PC-3 (cell line): ENCODE measurements at regions not wholly inside any gene's neighbourhood (a gene's known extent, or its start where the extent isn't known, plus 50 kb on each side); places are given as distances from the start of the nearest gene placed in this dataset.

Experiments used
- EZH2phosphoT487 ChIP-seq: fragments of 300-600 bp; sonication (generic); IDR thresholded peaks from 2 replicates; pipeline ENCODE4 v1.6.1; 2018; ENCODE audit warnings: mild to moderate bottlenecking, antibody characterized with exemption, low read length, borderline replicate concordance
- TF ChIP-seq, protein P1 (sequence below): fragments of 300-600 bp; sonication (generic); conservative IDR thresholded peaks from 2 replicates; pipeline ENCODE4 v1.5.1; 2017; ENCODE audit warnings: antibody characterized with exemption, low read depth, mild to moderate bottlenecking, low read length

DNA sequence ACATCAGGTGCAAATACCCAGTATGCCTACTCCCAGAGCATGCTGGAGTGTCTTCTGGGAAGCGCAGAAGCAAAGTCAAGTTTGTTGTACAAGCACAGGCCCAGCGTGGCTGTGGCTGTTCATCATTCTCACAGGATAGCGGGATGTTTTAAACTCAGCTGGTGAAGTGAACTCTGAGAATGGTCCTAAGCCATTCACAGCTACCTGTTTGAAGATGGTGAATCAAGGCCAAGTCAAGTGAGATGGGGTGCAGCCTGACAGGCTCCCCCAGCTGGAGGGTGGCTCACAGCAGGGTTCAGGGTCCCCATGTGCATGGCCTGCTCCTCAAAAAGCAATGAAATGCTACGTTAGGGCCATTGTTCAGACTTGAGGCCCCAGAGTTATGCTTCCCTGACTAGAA, 304.7 kb upstream of the FOXQ1 start:
- TF ChIP-seq EZH2phosphoT487, result no peak
- TF ChIP-seq, protein P1, sequence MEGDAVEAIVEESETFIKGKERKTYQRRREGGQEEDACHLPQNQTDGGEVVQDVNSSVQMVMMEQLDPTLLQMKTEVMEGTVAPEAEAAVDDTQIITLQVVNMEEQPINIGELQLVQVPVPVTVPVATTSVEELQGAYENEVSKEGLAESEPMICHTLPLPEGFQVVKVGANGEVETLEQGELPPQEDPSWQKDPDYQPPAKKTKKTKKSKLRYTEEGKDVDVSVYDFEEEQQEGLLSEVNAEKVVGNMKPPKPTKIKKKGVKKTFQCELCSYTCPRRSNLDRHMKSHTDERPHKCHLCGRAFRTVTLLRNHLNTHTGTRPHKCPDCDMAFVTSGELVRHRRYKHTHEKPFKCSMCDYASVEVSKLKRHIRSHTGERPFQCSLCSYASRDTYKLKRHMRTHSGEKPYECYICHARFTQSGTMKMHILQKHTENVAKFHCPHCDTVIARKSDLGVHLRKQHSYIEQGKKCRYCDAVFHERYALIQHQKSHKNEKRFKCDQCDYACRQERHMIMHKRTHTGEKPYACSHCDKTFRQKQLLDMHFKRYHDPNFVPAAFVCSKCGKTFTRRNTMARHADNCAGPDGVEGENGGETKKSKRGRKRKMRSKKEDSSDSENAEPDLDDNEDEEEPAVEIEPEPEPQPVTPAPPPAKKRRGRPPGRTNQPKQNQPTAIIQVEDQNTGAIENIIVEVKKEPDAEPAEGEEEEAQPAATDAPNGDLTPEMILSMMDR, result no peak
